ENCODE measurements at regions not wholly inside any gene's neighbourhood (a gene's known extent, or its start where the extent isn't known, plus 50 kb on each side); places are given as distances from the start of the nearest gene placed in this dataset.

GRCh38 chr14:22379727-22380126 lies 209.3 kb downstream of the DAD1 start:
- no peak for TF ChIP-seq ZBTB4 (CRISPR knock-in tag; IDR thresholded peaks at IDR 0.05)
- TF ChIP-seq EP300 (IDR thresholded peaks at IDR 0.05; ENCODE audit: borderline replicate concordance in 1 of 2, control insufficient read depth in 1 of 2, low read depth in 2 of 2, low read length in 2 of 2), result no peak
- TF ChIP-seq FOXM1 (IDR thresholded peaks at IDR 0.05; ENCODE audit: low read depth, low read length), result no peak
- no peak for TF ChIP-seq SIN3A (IDR thresholded peaks at IDR 0.05; ENCODE audit: low read depth, low read length)
- no peak for TF ChIP-seq EZH2 (IDR thresholded peaks at IDR 0.05; ENCODE audit: borderline replicate concordance, control insufficient read depth, low read depth, low read length)
- TF ChIP-seq, protein P1, sequence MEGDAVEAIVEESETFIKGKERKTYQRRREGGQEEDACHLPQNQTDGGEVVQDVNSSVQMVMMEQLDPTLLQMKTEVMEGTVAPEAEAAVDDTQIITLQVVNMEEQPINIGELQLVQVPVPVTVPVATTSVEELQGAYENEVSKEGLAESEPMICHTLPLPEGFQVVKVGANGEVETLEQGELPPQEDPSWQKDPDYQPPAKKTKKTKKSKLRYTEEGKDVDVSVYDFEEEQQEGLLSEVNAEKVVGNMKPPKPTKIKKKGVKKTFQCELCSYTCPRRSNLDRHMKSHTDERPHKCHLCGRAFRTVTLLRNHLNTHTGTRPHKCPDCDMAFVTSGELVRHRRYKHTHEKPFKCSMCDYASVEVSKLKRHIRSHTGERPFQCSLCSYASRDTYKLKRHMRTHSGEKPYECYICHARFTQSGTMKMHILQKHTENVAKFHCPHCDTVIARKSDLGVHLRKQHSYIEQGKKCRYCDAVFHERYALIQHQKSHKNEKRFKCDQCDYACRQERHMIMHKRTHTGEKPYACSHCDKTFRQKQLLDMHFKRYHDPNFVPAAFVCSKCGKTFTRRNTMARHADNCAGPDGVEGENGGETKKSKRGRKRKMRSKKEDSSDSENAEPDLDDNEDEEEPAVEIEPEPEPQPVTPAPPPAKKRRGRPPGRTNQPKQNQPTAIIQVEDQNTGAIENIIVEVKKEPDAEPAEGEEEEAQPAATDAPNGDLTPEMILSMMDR (IDR thresholded peaks at IDR 0.05 in 2 of 3, conservative IDR thresholded peaks at IDR 0.05 in 1 of 3; ENCODE audit: control insufficient read depth in 2 of 3, extremely low read depth in 1 of 3, insufficient read depth in 1 of 3, low read depth in 3 of 3, low read length in 3 of 3), result no peak
- no peak for TF ChIP-seq GABPA (IDR thresholded peaks at IDR 0.05; ENCODE audit: low read depth)
- TF ChIP-seq EGR1 (IDR thresholded peaks at IDR 0.05; ENCODE audit: borderline replicate concordance in 1 of 2, low read depth in 2 of 2, low read length in 2 of 2), result no peak
- no peak for TF ChIP-seq POLR2A (IDR thresholded peaks at IDR 0.05; ENCODE audit: low read depth, low read length)
- no peak for TF ChIP-seq STAT3 (IDR thresholded peaks at IDR 0.05; ENCODE audit: low read depth, low read length)
